NCI-H2171 treated with DMSO at 0.1 percent for 48 hours (cell line): ENCODE measurements at regions not wholly inside any gene's neighbourhood (a gene's known extent, or its start where the extent isn't known, plus 50 kb on each side); places are given as distances from the start of the nearest gene placed in this dataset.
"Not testable (repeated sequence)": the region's sequence is repeated elsewhere in the genome, so short reads cannot be mapped to it uniquely, and the experiment has no call there.

ENCODE experiments used
- DNase-seq: peaks from one replicate; lab custom pipeline; 2025; lab: John Stamatoyannopoulos, UW

DNA sequence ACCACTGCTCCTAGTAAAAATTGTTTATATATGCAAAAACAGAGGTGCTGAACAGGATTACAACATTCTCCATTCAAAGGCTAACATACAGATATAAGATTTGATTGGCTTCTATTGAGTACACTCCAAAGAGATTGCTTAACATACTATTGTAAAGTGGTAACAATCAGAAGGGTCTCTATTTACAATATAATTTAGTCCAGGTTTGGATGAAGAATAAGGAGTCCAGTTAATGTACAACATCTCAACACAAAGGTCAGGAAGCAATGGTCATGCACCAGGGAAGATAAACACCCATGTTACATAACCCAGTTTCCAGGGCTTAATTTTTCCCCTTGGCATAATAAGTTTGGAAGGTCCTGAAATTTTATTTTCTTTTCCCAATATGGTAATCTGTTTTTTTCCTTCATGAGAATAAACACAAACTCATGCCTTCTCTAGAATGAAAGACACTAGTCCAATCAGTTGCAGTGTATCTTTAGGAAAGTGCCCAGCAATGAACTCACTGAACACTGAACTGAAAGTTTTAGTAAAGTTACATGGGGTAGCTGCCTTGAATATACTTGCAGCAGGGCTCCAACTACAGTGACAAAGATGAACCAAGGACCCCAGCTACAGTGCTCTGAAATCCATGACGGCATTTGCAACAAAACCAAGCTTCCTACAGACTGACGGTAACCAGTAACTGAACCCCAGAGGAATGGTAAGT is 255.3 kb upstream of the GJE1 start:
- no peak for DNase-seq

- no peak for DNase-seq
Observed at GRCh38 chr6:141874930-141875602, 257.7 kb upstream of the GJE1 start.

DNA sequence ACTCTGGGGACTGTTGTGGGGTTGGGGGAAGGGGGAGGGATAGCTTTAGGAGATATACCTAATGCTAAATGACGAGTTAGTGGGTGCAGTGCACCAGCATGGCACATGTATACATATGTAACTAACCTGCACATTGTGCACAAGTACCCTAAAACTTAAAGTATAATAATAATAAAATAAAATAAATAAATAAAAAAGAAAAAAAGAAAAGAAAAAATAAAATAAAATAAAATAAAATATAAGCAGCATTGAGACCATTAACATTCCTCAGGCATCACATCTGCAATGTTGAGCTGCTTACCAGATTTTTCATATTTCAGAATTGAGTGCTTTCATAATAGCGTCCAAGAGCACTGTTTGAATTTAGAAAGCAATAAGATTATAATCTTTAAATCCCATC is 263.2 kb upstream of the GJE1 start:
- not testable (repeated sequence) for DNase-seq

DNA sequence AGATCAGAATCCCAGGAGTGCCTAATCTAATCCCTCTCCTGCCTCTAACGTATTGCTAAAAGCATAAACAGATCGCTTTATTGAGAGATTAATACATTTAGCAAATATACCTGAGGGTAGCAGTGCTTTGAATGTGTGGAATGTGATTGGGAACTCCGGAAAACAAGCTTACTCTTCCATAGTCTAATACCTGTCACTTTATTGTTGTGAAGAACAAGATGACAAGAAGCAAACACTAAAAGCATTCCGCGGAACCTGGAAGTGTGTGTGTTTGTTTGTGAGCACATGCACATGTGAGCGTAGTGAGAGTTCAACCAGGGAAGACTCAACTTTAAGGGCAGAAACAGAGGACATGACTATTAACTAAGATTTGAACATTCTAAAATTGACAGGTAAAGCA is 265.0 kb upstream of the GJE1 start:
- no peak for DNase-seq

DNA sequence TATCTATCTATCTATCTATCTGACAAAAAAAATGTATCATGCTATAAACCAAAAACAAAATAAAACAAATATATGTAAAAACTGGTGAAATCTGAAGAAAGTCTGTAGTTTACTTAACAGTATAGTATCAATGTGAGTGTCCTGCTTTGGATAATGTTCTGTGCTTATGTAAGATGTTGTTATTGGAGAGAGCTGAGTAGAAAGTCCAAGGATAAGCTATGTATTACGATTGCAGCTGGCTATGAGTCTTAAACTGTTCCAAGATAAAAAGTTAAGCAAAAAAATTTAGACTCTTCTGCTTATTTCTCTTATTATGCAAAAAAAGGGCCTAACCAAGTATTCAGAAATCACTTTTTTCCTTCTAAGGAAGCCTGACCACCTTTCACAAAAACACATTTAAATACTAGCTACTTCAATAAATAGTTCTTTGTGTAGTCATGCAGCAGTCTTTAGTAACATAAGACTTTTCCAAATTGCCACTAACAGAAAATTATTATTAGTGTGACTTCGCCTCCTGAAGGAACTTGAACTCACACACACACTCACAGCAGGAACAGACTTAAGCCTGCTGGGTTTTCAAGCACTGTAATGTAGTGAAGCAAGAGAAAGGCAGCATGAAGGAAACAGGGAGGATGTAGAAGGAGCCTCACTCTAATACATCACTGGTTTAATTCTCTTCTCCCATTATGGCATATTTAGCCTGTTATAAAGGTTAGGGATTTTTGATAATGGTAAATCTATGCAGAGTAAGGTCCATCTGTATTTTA is 265.8 kb upstream of the GJE1 start:
- no peak for DNase-seq

GRCh38 chr6:141851063-141851462 is 281.7 kb upstream of the GJE1 start:
- no peak for DNase-seq

GRCh38 chr6:141848029-141848890 is 284.5 kb upstream of the GJE1 start:
- DNase-seq = no peak

GRCh38 chr6:141846639-141847038 is 286.1 kb upstream of the GJE1 start:
- DNase-seq = no peak

DNA sequence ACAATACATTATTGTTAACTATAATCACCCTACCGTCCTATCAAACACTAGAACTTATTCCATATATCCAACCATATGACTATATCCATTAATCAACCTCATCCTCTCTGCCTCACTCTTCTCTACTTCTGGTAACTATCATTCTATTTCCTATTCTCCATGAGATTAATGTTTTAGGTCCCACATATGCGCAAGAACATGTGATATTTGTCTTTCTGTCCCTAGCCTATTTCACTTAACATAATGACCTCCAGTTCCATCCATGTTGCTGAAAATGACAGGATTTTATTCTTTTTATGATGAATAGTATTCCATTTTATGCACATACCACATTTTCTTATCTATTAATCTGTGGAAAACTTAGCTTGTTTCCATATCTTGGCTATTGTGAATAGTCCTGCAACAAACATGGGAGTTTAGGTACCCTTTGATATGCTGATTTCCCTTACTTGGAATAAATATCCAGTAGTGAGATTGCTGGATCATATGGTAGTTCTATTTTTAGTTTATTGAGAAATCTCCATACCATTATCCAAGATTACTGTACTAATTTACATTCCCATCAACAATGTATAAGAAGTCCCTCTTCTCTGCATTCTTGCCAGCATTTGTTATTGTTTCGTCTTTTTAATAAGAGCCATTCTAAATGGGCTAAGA is 289.4 kb upstream of the GJE1 start:
- no peak for DNase-seq

GRCh38 chr6:141833001-141833655 is 299.6 kb upstream of the GJE1 start:
- no peak for DNase-seq

GRCh38 chr6:141830530-141830929 is 302.2 kb upstream of the GJE1 start:
- no peak for DNase-seq

- DNase-seq = no peak
Observed at GRCh38 chr6:141829566-141830360, 303.0 kb upstream of the GJE1 start.

GRCh38 chr6:141824350-141824749 is 308.4 kb upstream of the GJE1 start:
- DNase-seq = no peak

DNA sequence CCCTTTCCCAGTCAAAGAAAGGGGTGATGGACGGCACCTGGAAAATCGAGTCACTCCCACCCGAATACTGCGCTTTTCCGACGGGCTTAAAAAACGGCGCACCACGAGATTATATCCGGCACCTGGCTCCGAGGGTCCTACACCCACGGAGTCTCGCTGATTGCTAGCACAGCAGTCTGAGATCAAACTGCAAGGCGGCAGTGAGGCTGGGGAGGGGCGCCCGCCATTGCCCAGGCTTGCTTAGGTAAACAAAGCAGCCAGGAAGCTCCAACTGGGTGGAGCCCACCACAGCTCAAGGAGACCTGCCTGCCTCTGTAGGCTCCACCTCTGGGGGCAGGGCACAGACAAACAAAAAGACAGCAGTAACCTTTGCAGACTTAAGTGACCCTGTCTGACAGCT is 317.7 kb upstream of the GJE1 start:
- not testable (repeated sequence) for DNase-seq

- no peak for DNase-seq
Observed at GRCh38 chr6:141809901-141810300, 322.8 kb upstream of the GJE1 start.

- no peak for DNase-seq
Observed at GRCh38 chr6:141808662-141809061, 324.1 kb upstream of the GJE1 start.

DNA sequence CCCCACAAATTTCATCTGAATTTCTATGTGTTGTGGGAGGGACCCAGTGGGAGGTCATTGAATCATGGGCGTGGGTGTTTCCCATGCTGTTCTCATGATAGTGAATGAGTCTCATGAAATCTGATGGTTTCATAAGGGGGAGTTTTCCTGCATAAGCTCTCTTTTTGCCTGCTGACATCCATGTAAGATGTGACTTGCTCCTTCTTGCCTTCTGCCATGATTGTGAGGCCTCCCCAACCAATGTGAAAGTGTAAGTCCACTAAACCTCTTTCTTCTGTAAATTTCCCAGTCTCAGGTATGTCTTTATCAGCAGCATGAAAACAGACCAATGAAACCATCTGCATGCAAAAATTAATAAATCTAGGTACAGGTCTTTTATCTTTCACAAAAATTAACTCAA is 331.8 kb upstream of the GJE1 start:
- not testable (repeated sequence) for DNase-seq

- no peak for DNase-seq
Observed at GRCh38 chr6:141790921-141791320, 341.8 kb upstream of the GJE1 start.

DNA sequence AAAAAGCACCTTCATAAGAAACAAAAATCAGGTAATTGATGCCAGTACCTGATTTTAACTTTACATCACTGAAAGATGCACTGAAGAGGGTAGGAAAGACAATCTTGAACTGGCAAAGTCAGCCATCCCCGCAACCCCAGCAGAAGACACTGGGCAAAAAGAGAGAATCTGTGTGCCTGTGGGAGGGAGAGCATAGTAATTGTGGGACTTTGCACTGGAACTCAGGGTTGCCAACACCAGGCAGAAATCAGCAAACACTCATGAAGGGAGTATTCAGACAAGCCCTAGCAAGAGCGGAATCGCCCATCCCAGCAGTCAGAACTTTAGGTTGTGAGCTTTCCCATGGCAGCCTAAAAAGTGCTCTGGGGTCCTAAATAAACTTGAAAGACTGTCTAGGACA is 344.6 kb upstream of the GJE1 start:
- DNase-seq = no peak

DNA sequence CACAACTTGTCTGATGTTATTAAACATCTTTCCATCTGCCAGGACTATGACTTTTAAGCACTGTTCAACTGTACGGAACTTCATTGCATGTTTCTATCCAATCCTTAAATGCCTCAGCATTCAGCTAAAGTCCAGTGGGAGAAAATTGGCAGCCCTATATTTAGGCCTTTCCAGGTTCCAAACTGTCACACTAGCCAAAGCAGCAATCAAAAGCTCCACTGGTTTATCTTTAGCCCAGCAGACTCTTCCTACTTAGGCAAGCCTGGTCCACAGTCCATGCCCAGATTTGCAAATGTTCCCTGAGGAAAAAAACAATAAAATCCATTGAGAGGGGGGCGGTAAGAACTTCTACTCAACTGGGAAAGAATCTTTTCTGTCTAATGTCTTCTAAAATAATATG is 349.1 kb upstream of the GJE1 start:
- DNase-seq = no peak
